ENCODE measurements at regions not wholly inside any gene's neighbourhood (a gene's known extent, or its start where the extent isn't known, plus 50 kb on each side); places are given as distances from the start of the nearest gene placed in this dataset.

DNA sequence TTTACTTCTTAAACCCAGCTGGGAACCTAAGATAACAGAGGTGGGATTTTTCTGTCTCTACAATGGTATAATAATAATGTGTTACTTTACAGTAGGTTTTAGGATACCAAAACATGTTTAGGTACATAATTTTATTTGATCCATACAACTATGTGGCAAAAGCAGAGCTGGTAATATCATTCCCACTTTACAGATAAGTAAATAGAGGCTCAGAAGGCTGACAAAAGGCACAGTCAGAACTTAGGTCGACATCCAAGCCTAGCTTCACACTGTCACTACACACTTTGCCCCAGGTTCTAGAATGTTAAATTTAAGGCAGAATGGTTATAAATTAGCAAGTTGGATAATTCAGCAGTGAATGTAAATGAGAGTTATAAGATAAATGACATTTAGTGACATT lies 189.6 kb upstream of the PARD3B start:
- Mint-ChIP-seq H3K36me3 (ENCODE audit: low read depth) (no peaks in the 10 kb centered on the region), H3K27ac (no peak overlapping the region), H3K4me3 (no peak overlapping the region), H3K27me3 (ENCODE audit: insufficient read depth, low read depth, poor library complexity) (no peaks in the 10 kb centered on the region), H3K9me3 (no peaks in the 10 kb centered on the region), H3K4me1 (no peaks in the 10 kb centered on the region; the same call in 1 of the 3 replicates)
- no peaks in the 10 kb centered on the region for H3K27me3 ChIP-seq (ENCODE audit: insufficient read depth)
- no peaks in the 10 kb centered on the region for H3K36me3 ChIP-seq (ENCODE audit: insufficient read depth)
- H4K20me1 ChIP-seq (replicated peaks; ENCODE audit: insufficient read depth): no peaks in the 10 kb centered on the region
- no peaks in the 10 kb centered on the region for H3F3A ChIP-seq (replicated peaks; ENCODE audit: low read depth)
- H3K4me2 ChIP-seq: no peak overlapping the region
- no peaks in the 10 kb centered on the region for H3K79me2 ChIP-seq (replicated peaks; ENCODE audit: insufficient read depth)
- no peak overlapping the region for H3K27ac ChIP-seq (ENCODE audit: low read depth)
- TF ChIP-seq CREB1 (CRISPR knock-in tag; IDR thresholded peaks at IDR 0.05; ENCODE audit: low read depth) (no peak), EZH2 (IDR thresholded peaks at IDR 0.05; ENCODE audit: low read depth, unreplicated experiment) (no peak), POLR2AphosphoS5 (IDR thresholded peaks at IDR 0.05; ENCODE audit: low read depth) (no peak), STAT1 (IDR thresholded peaks at IDR 0.05; ENCODE audit: unreplicated experiment) (no peak), ZNF331 (CRISPR knock-in tag; IDR thresholded peaks at IDR 0.05; ENCODE audit: low read depth) (no peak), NANOG (IDR thresholded peaks at IDR 0.05; ENCODE audit: borderline replicate concordance) (no peak), EZH2phosphoT487 (IDR thresholded peaks at IDR 0.05; ENCODE audit: unreplicated experiment) (no peak), JUNB (IDR thresholded peaks at IDR 0.05; ENCODE audit: unreplicated experiment) (no peak)
- TF ChIP-seq, protein P1, sequence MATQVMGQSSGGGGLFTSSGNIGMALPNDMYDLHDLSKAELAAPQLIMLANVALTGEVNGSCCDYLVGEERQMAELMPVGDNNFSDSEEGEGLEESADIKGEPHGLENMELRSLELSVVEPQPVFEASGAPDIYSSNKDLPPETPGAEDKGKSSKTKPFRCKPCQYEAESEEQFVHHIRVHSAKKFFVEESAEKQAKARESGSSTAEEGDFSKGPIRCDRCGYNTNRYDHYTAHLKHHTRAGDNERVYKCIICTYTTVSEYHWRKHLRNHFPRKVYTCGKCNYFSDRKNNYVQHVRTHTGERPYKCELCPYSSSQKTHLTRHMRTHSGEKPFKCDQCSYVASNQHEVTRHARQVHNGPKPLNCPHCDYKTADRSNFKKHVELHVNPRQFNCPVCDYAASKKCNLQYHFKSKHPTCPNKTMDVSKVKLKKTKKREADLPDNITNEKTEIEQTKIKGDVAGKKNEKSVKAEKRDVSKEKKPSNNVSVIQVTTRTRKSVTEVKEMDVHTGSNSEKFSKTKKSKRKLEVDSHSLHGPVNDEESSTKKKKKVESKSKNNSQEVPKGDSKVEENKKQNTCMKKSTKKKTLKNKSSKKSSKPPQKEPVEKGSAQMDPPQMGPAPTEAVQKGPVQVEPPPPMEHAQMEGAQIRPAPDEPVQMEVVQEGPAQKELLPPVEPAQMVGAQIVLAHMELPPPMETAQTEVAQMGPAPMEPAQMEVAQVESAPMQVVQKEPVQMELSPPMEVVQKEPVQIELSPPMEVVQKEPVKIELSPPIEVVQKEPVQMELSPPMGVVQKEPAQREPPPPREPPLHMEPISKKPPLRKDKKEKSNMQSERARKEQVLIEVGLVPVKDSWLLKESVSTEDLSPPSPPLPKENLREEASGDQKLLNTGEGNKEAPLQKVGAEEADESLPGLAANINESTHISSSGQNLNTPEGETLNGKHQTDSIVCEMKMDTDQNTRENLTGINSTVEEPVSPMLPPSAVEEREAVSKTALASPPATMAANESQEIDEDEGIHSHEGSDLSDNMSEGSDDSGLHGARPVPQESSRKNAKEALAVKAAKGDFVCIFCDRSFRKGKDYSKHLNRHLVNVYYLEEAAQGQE (IDR thresholded peaks at IDR 0.05; ENCODE audit: unreplicated experiment): no peak
- TF ChIP-seq, protein P2, sequence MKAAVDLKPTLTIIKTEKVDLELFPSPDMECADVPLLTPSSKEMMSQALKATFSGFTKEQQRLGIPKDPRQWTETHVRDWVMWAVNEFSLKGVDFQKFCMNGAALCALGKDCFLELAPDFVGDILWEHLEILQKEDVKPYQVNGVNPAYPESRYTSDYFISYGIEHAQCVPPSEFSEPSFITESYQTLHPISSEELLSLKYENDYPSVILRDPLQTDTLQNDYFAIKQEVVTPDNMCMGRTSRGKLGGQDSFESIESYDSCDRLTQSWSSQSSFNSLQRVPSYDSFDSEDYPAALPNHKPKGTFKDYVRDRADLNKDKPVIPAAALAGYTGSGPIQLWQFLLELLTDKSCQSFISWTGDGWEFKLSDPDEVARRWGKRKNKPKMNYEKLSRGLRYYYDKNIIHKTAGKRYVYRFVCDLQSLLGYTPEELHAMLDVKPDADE (IDR thresholded peaks at IDR 0.05): no peak
- DNase-seq (ENCODE audit: low spot score): no peak
- no peak for ATAC-seq
- no peak overlapping the region for H3K4me3 ChIP-seq
- no peaks in the 10 kb centered on the region; the same call in 1 of the 2 replicates for H3K4me1 ChIP-seq (ENCODE audit: insufficient read depth)
- H3K9me2 ChIP-seq (ENCODE audit: insufficient read depth): no peaks in the 10 kb centered on the region
- no peak overlapping the region for H2AFZ ChIP-seq

DNA sequence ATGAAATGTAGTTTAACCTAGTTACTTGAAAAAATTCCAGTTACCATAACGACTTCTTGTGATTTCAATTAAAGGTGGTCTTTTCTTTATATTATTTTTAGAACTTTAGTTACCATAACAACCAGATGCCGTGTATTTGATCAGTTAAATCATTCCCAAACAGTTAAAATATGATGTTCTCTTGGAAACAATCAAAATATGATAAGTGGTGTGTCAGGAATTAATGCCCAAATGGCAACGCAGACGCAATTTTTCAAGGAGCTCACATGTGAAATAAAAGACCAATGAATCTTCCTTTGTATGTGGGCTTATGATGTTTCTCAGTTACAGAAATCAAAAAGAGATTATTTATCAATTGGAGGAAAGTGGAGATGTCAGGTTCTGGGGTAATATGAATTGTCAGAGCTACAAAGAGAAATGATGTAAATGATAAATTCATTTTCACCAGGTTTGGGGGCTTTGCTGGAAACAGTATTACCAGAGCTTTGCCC lies 189.1 kb upstream of the PARD3B start:
- Histone ChIP-seq H3K4me2 (no peak overlapping the region), H3K27me3 (ENCODE audit: insufficient read depth) (no peaks in the 10 kb centered on the region), H2AFZ (no peak overlapping the region), H3F3A (replicated peaks; ENCODE audit: low read depth) (no peaks in the 10 kb centered on the region), H3K79me2 (replicated peaks; ENCODE audit: insufficient read depth) (no peaks in the 10 kb centered on the region), H4K20me1 (replicated peaks; ENCODE audit: insufficient read depth) (no peaks in the 10 kb centered on the region), H3K4me1 (ENCODE audit: insufficient read depth) (no peaks in the 10 kb centered on the region; the same call in 1 of the 2 replicates), H3K36me3 (ENCODE audit: insufficient read depth) (no peaks in the 10 kb centered on the region), H3K9me2 (ENCODE audit: insufficient read depth) (no peaks in the 10 kb centered on the region), H3K27ac (ENCODE audit: low read depth) (no peak overlapping the region), H3K4me3 (no peak overlapping the region)
- DNase-seq (ENCODE audit: low spot score) (no peak), ATAC-seq (no peak)
- H3K27me3 Mint-ChIP-seq (ENCODE audit: insufficient read depth, low read depth, poor library complexity): no peaks in the 10 kb centered on the region
- TF ChIP-seq ZNF114 (CRISPR knock-in tag; IDR thresholded peaks at IDR 0.05) (no peak), JUNB (IDR thresholded peaks at IDR 0.05; ENCODE audit: unreplicated experiment) (no peak), EZH2 (IDR thresholded peaks at IDR 0.05; ENCODE audit: low read depth, unreplicated experiment) (no peak), POLR2AphosphoS5 (IDR thresholded peaks at IDR 0.05; ENCODE audit: low read depth) (no peak), NANOG (IDR thresholded peaks at IDR 0.05; ENCODE audit: borderline replicate concordance) (no peak)
- TF ChIP-seq, protein P1 (IDR thresholded peaks at IDR 0.05; ENCODE audit: unreplicated experiment): no peak
- no peak overlapping the region for H3K4me3 Mint-ChIP-seq
- H3K9me3 Mint-ChIP-seq: no peaks in the 10 kb centered on the region
- H3K27ac Mint-ChIP-seq: no peak overlapping the region
- no peaks in the 10 kb centered on the region for H3K36me3 Mint-ChIP-seq (ENCODE audit: low read depth)
- no peaks in the 10 kb centered on the region; the same call in 1 of the 3 replicates for H3K4me1 Mint-ChIP-seq

Measured in GM23338 (cell line).